GM12864 (cell line): ENCODE measurements at regions not wholly inside any gene's neighbourhood (a gene's known extent, or its start where the extent isn't known, plus 50 kb on each side); places are given as distances from the start of the nearest gene placed in this dataset.

Experiments used
- DNase-seq: peaks from one replicate; pipeline ENCODE4 v3.0.0-alpha.2; 2011; ENCODE audit warnings: low read depth
- H3K4me3 ChIP-seq: 2 replicates; pipeline ENCODE4 v1.5.1; 2011; ENCODE audit warnings: mild to moderate bottlenecking, low read depth, low read length, control low read depth
- TF ChIP-seq, protein P1 (sequence below): IDR thresholded peaks from 2 replicates; pipeline ENCODE4 v1.5.1; 2011; ENCODE audit warnings: low read depth, mild to moderate bottlenecking, moderate library complexity, low read length, control low read depth, inconsistent platforms; ENCODE audit errors: missing control alignments

DNA sequence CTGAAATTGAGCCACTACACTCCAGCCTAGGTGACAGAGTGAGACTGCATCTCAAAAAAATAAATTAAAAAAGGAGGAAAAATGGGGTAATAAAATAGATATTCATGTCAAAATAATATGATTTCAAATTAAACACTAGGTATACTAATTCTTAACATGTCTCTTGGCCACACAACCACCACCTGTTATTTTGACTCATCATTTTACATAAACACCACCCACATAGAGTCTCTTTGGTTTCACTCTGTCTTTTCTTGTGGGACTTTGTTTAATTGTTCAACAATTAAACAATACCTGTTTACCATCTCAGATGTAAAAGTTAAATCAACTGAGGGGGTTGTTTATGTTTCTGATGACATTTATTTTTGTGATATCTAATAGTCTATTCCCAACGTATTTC, 476.8 kb upstream of the ADGRB3 start:
- H3K4me3 ChIP-seq: no peak overlapping the region
- TF ChIP-seq, protein P1, sequence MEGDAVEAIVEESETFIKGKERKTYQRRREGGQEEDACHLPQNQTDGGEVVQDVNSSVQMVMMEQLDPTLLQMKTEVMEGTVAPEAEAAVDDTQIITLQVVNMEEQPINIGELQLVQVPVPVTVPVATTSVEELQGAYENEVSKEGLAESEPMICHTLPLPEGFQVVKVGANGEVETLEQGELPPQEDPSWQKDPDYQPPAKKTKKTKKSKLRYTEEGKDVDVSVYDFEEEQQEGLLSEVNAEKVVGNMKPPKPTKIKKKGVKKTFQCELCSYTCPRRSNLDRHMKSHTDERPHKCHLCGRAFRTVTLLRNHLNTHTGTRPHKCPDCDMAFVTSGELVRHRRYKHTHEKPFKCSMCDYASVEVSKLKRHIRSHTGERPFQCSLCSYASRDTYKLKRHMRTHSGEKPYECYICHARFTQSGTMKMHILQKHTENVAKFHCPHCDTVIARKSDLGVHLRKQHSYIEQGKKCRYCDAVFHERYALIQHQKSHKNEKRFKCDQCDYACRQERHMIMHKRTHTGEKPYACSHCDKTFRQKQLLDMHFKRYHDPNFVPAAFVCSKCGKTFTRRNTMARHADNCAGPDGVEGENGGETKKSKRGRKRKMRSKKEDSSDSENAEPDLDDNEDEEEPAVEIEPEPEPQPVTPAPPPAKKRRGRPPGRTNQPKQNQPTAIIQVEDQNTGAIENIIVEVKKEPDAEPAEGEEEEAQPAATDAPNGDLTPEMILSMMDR: no peak
- no peak for DNase-seq

DNA sequence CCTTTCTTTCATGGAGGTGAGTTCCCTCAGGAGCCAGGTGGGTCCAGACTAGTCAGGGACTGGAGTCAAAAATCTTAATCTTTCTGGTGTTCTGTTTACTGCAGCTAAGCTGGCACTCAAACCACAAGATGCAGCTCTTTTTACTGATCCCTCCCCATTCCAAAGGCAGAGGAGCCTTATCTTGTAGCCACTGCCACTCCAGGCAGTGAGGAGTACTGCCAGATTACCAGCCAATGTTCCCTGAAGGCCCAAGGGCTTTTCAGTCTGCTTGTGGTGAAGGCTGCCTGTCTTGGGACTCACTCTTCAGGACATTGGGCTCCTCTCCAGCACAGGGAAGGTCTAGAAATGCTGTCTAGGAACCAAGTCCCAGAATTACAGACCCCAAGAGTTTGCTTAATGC, 490.4 kb upstream of the ADGRB3 start:
- TF ChIP-seq, protein P1: no peak
- no peak for DNase-seq
- H3K4me3 ChIP-seq: no peak overlapping the region

GRCh38 chr6:68141190-68141589, 493.9 kb upstream of the ADGRB3 start:
- DNase-seq: no peak
- TF ChIP-seq, protein P1: no peak
- H3K4me3 ChIP-seq: no peak overlapping the region

GRCh38 chr6:68139130-68139529, 496.0 kb upstream of the ADGRB3 start:
- TF ChIP-seq, protein P1: no peak
- DNase-seq: no peak

GRCh38 chr6:68134796-68135195, 500.3 kb upstream of the ADGRB3 start:
- H3K4me3 ChIP-seq: no peak overlapping the region
- TF ChIP-seq, protein P1: no peak
- DNase-seq: no peak

More at GRCh38 chr6:68139130-68139529, 496.0 kb upstream of the ADGRB3 start:
- no peak overlapping the region for H3K4me3 ChIP-seq

GRCh38 chr6:68128211-68128610, 506.9 kb upstream of the ADGRB3 start:
- DNase-seq: no peak
- no peak overlapping the region for H3K4me3 ChIP-seq
- TF ChIP-seq, protein P1: no peak

DNA sequence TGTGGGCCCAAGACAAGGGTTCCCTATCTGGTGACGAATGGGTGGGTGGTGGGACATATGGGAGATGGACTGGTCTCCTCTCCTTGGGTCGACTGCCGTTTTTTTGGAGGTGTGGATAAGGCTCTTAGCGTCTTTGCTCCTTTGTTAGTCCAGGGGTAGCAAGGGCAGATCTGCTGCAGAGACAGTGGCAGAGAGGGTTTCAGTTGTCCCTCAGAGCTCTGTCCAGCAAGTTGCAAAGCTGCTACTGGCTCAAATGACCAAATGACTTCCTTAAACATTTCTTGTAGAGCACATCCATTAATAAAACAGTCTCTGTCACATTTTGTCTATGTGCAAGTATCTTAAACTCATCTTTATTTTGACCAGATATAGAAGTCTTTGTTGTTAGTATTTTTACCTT, 508.0 kb upstream of the ADGRB3 start:
- no peak for DNase-seq
- no peak overlapping the region for H3K4me3 ChIP-seq
- TF ChIP-seq, protein P1: no peak
